Neural progenitor cell (in vitro differentiated cells): ENCODE measurements at regions not wholly inside any gene's neighbourhood (a gene's known extent, or its start where the extent isn't known, plus 50 kb on each side); places are given as distances from the start of the nearest gene placed in this dataset.

Experiments
- DNase-seq: peaks from one replicate; pipeline ENCODE4 v3.0.0-alpha.2; 2016; ENCODE audit warnings: low spot score
- H2AFZ ChIP-seq: fragments of 200-600 bp; sonication (generic); replicated peaks from 2 replicates; pipeline ENCODE4 v1.6.1; 2016; ENCODE audit warnings: antibody characterized with exemption
- H3F3A ChIP-seq: fragments of 200-600 bp; sonication (generic); 2 replicates; pipeline ENCODE4 v1.6.1; 2016; ENCODE audit warnings: antibody characterized with exemption, low read depth
- H3K27ac ChIP-seq: fragments of 200-600 bp; sonication (generic); 2 replicates; pipeline ENCODE4 v1.5.1; 2016; ENCODE audit warnings: mild to moderate bottlenecking
- H3K27me3 ChIP-seq: fragments of 200-600 bp; sonication (generic); 2 replicates; pipeline ENCODE4 v1.6.1; 2016; ENCODE audit warnings: mild to moderate bottlenecking, moderate library complexity
- H3K36me3 ChIP-seq: fragments of 200-600 bp; sonication (generic); 2 replicates; pipeline ENCODE4 v1.5.1; 2016
- H3K4me1 ChIP-seq: fragments of 200-600 bp; sonication (generic); 2 replicates; pipeline ENCODE4 v1.6.1; 2016; ENCODE audit warnings: mixed run types
- H3K4me2 ChIP-seq: fragments of 200-600 bp; sonication (generic); 2 replicates; pipeline ENCODE4 v1.6.1; 2016
- H3K4me3 ChIP-seq: fragments of 200-600 bp; sonication (generic); 2 replicates; pipeline ENCODE4 v1.5.1; 2016
- H3K79me2 ChIP-seq: fragments of 200-600 bp; sonication (generic); 2 replicates; pipeline ENCODE4 v1.6.1; 2016; ENCODE audit warnings: low read depth
- H3K9ac ChIP-seq: fragments of 200-600 bp; sonication (generic); 2 replicates; pipeline ENCODE4 v1.6.1; 2016
- H3K9me3 ChIP-seq: fragments of 200-600 bp; sonication (generic); 2 replicates; pipeline ENCODE4 v1.5.1; 2016; ENCODE audit warnings: low read depth
- H4K20me1 ChIP-seq: fragments of 200-600 bp; sonication (generic); 2 replicates; pipeline ENCODE4 v1.6.1; 2016; ENCODE audit warnings: low read depth
- H3K27ac Mint-ChIP-seq: 3 replicates; pipeline ENCODE4 v1.8.0; 2021; ENCODE audit warnings: mixed read lengths
- H3K27me3 Mint-ChIP-seq: 2 replicates; pipeline ENCODE4 v1.8.0; 2022; ENCODE audit warnings: low read depth, mild to moderate bottlenecking, inconsistent platforms, moderate library complexity, mixed read lengths; ENCODE audit not compliant: insufficient read depth
- H3K36me3 Mint-ChIP-seq: 3 replicates; pipeline ENCODE4 v1.8.0; 2021; ENCODE audit warnings: mixed read lengths
- H3K4me1 Mint-ChIP-seq: 3 replicates; pipeline ENCODE4 v1.8.0; 2021; ENCODE audit warnings: mixed read lengths
- H3K4me3 Mint-ChIP-seq: 3 replicates; pipeline ENCODE4 v1.8.0; 2021; ENCODE audit warnings: mild to moderate bottlenecking, moderate library complexity, mixed read lengths
- H3K9me3 Mint-ChIP-seq: 3 replicates; pipeline ENCODE4 v1.8.0; 2020; ENCODE audit warnings: mixed read lengths
- EZH2 ChIP-seq: fragments of 200-600 bp; sonication (generic); IDR thresholded peaks from 2 replicates; pipeline ENCODE4 v1.6.1; 2017; ENCODE audit warnings: antibody characterized with exemption, mild to moderate bottlenecking, moderate library complexity
- EZH2phosphoT487 ChIP-seq: fragments of 200-600 bp; sonication (generic); IDR thresholded peaks from 2 replicates; pipeline ENCODE4 v1.6.1; 2017; ENCODE audit warnings: antibody characterized with exemption
- TF ChIP-seq, protein P1 (sequence below): fragments of 200-600 bp; sonication (generic); IDR thresholded peaks from 2 replicates; pipeline ENCODE4 v1.5.1; 2017; ENCODE audit warnings: antibody characterized with exemption, mild to moderate bottlenecking

DNA sequence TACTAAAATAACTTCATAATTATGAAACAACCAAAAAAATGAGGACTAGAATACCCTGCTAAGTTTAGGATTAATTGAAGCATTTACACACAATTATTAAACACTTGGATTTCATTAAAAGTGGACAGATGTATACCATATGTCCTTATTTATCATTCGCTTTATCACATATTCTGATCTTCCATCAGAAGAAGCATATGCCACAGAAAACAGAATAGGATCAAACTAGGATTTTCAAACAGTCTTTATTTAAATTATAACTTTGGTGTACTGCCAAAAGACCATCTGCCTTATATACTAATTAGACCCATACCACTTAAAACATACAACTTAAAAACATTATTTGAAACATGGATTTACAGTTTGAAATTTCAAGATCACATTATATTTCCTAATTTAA, 727.1 kb upstream of the KLHL1 start:
- H3F3A ChIP-seq, result no peaks in the 10 kb centered on the region
- no peak overlapping the region for H2AFZ ChIP-seq
- H3K4me1 ChIP-seq, result no peaks in the 10 kb centered on the region
- no peak overlapping the region for H3K27ac ChIP-seq
- Mint-ChIP-seq H3K4me3 (no peak overlapping the region), H3K27ac (no peak overlapping the region), H3K27me3 (no peaks in the 10 kb centered on the region), H3K36me3 (no peaks in the 10 kb centered on the region), H3K9me3 (no peaks in the 10 kb centered on the region), H3K4me1 (no peaks in the 10 kb centered on the region)
- no peaks in the 10 kb centered on the region for H3K27me3 ChIP-seq
- no peak overlapping the region for H3K4me3 ChIP-seq
- TF ChIP-seq EZH2 (no peak), EZH2phosphoT487 (no peak)
- TF ChIP-seq, protein P1, sequence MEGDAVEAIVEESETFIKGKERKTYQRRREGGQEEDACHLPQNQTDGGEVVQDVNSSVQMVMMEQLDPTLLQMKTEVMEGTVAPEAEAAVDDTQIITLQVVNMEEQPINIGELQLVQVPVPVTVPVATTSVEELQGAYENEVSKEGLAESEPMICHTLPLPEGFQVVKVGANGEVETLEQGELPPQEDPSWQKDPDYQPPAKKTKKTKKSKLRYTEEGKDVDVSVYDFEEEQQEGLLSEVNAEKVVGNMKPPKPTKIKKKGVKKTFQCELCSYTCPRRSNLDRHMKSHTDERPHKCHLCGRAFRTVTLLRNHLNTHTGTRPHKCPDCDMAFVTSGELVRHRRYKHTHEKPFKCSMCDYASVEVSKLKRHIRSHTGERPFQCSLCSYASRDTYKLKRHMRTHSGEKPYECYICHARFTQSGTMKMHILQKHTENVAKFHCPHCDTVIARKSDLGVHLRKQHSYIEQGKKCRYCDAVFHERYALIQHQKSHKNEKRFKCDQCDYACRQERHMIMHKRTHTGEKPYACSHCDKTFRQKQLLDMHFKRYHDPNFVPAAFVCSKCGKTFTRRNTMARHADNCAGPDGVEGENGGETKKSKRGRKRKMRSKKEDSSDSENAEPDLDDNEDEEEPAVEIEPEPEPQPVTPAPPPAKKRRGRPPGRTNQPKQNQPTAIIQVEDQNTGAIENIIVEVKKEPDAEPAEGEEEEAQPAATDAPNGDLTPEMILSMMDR, result no peak
- no peaks in the 10 kb centered on the region for H4K20me1 ChIP-seq
- no peak overlapping the region for H3K4me2 ChIP-seq
- no peaks in the 10 kb centered on the region for H3K79me2 ChIP-seq
- no peaks in the 10 kb centered on the region for H3K36me3 ChIP-seq
- DNase-seq, result no peak
- H3K9ac ChIP-seq, result no peak overlapping the region
- H3K9me3 ChIP-seq, result no peaks in the 10 kb centered on the region

DNA sequence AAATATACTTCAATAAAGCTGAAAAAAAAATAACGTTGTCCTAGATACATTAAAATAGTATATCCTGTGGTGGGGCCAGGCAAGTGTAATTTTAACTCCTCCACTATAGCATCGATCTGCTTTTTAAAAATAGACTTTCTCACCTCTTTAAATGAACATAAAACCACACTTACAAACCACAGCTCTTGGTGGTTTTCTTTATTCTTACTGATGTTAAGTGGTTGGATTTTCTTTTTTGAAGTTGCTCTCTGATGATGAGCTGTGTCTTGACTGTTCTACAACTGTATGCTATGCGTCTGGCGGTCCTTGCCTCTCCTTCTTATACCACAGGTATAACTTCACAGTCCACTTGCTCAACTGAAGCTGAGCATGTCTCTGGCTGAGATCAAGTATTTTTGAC, 721.5 kb upstream of the KLHL1 start:
- Histone ChIP-seq H3K27ac (no peak overlapping the region), H3K9me3 (no peaks in the 10 kb centered on the region), H3K4me2 (no peak overlapping the region), H4K20me1 (no peaks in the 10 kb centered on the region), H3K36me3 (no peaks in the 10 kb centered on the region), H3K4me1 (no peaks in the 10 kb centered on the region), H2AFZ (no peak overlapping the region), H3F3A (no peaks in the 10 kb centered on the region), H3K79me2 (no peaks in the 10 kb centered on the region), H3K27me3 (no peaks in the 10 kb centered on the region), H3K9ac (no peak overlapping the region), H3K4me3 (no peak overlapping the region)
- H3K4me3 Mint-ChIP-seq, result no peak overlapping the region
- no peaks in the 10 kb centered on the region for H3K4me1 Mint-ChIP-seq
- no peak for TF ChIP-seq EZH2phosphoT487
- no peaks in the 10 kb centered on the region for H3K9me3 Mint-ChIP-seq
- no peaks in the 10 kb centered on the region for H3K27me3 Mint-ChIP-seq
- H3K27ac Mint-ChIP-seq, result no peak overlapping the region
- no peaks in the 10 kb centered on the region for H3K36me3 Mint-ChIP-seq
- no peak for DNase-seq

- no peaks in the 10 kb centered on the region for H3K27me3 Mint-ChIP-seq
- Histone ChIP-seq H2AFZ (no peak overlapping the region), H3K4me2 (no peak overlapping the region), H3K4me1 (no peaks in the 10 kb centered on the region), H3F3A (no peaks in the 10 kb centered on the region), H3K9ac (no peak overlapping the region), H4K20me1 (no peaks in the 10 kb centered on the region), H3K9me3 (no peaks in the 10 kb centered on the region), H3K27me3 (no peaks in the 10 kb centered on the region), H3K27ac (no peak overlapping the region), H3K36me3 (no peaks in the 10 kb centered on the region), H3K4me3 (no peak overlapping the region), H3K79me2 (no peaks in the 10 kb centered on the region)
- DNase-seq, result no peak
- no peaks in the 10 kb centered on the region for H3K4me1 Mint-ChIP-seq
- TF ChIP-seq, protein P1, result no peak
- TF ChIP-seq EZH2, result no peak
- no peak overlapping the region for H3K4me3 Mint-ChIP-seq
- H3K27ac Mint-ChIP-seq, result no peak overlapping the region
- no peaks in the 10 kb centered on the region for H3K36me3 Mint-ChIP-seq
- H3K9me3 Mint-ChIP-seq, result no peaks in the 10 kb centered on the region
Measured at GRCh38 chr13:70817576-70817975, 709.3 kb upstream of the KLHL1 start.

GRCh38 chr13:70816853-70817252, 708.6 kb upstream of the KLHL1 start:
- Histone ChIP-seq H3K36me3 (no peaks in the 10 kb centered on the region), H3K79me2 (no peaks in the 10 kb centered on the region), H3K9me3 (no peaks in the 10 kb centered on the region), H4K20me1 (no peaks in the 10 kb centered on the region), H3F3A (no peaks in the 10 kb centered on the region), H3K4me2 (no peak overlapping the region), H3K27ac (no peak overlapping the region), H3K9ac (no peak overlapping the region), H3K4me1 (no peaks in the 10 kb centered on the region), H2AFZ (no peak overlapping the region), H3K4me3 (no peak overlapping the region), H3K27me3 (no peaks in the 10 kb centered on the region)
- TF ChIP-seq EZH2, result no peak
- TF ChIP-seq, protein P1, result no peak
- TF ChIP-seq EZH2phosphoT487, result no peak
- Mint-ChIP-seq H3K27me3 (no peaks in the 10 kb centered on the region), H3K36me3 (no peaks in the 10 kb centered on the region), H3K9me3 (no peaks in the 10 kb centered on the region), H3K4me1 (no peaks in the 10 kb centered on the region), H3K4me3 (no peak overlapping the region), H3K27ac (no peak overlapping the region)
- no peak for DNase-seq
